HG03342 (cell line): ENCODE measurements at regions not wholly inside any gene's neighbourhood (a gene's known extent, or its start where the extent isn't known, plus 50 kb on each side); places are given as distances from the start of the nearest gene placed in this dataset.
"Not testable (repeated sequence)": the region's sequence is repeated elsewhere in the genome, so short reads cannot be mapped to it uniquely, and the experiment has no call there.

Experiments
- ATAC-seq: cut with Tn5 transposase; IDR thresholded peaks from one replicate; pipeline ENCODE4 v1.9.1; 2021; ENCODE audit warnings: mild to moderate bottlenecking, moderate library complexity; ENCODE audit not compliant: unreplicated experiment

- ATAC-seq = no peak
These were observed 325.5 kb upstream of the MEIS1 start for GRCh38 chr2:66109419-66109818.

- ATAC-seq = no peak
These were observed 329.7 kb upstream of the MEIS1 start for GRCh38 chr2:66105066-66105753.

GRCh38 chr2:66103581-66103980 lies 331.3 kb upstream of the MEIS1 start:
- ATAC-seq = no peak

GRCh38 chr2:66101206-66101605 lies 333.7 kb upstream of the MEIS1 start:
- ATAC-seq = no peak

- no peak for ATAC-seq
These were observed 339.0 kb upstream of the MEIS1 start for GRCh38 chr2:66095820-66096345.

- ATAC-seq = not testable (repeated sequence)
These were observed 340.2 kb upstream of the MEIS1 start for GRCh38 chr2:66094689-66095088.

GRCh38 chr2:66093371-66093770 lies 341.6 kb upstream of the MEIS1 start:
- no peak for ATAC-seq

- no peak for ATAC-seq
These were observed 349.9 kb upstream of the MEIS1 start for GRCh38 chr2:66084948-66085590.

- no peak for ATAC-seq
These were observed 352.3 kb upstream of the MEIS1 start for GRCh38 chr2:66082581-66082980.

GRCh38 chr2:66080127-66080526 lies 354.8 kb upstream of the MEIS1 start:
- ATAC-seq = no peak

- no peak for ATAC-seq
These were observed 361.8 kb upstream of the MEIS1 start for GRCh38 chr2:66073172-66073571.

- ATAC-seq = no peak
These were observed 364.0 kb upstream of the MEIS1 start for GRCh38 chr2:66070721-66071602.

- no peak for ATAC-seq
These were observed 364.8 kb upstream of the MEIS1 start for GRCh38 chr2:66069937-66070720.

GRCh38 chr2:66066032-66066431 lies 368.9 kb upstream of the MEIS1 start:
- ATAC-seq = no peak

- no peak for ATAC-seq
These were observed 375.6 kb upstream of the MEIS1 start for GRCh38 chr2:66059332-66059731.

- no peak for ATAC-seq
These were observed 376.2 kb upstream of the MEIS1 start for GRCh38 chr2:66058675-66059074.

GRCh38 chr2:66057844-66058243 lies 377.1 kb upstream of the MEIS1 start:
- no peak for ATAC-seq

- ATAC-seq = no peak
These were observed 384.5 kb upstream of the MEIS1 start for GRCh38 chr2:66050392-66050791.

GRCh38 chr2:66048667-66049066 lies 386.3 kb upstream of the MEIS1 start:
- no peak for ATAC-seq

- no peak for ATAC-seq
These were observed 392.8 kb upstream of the MEIS1 start for GRCh38 chr2:66041902-66042657.
